ENCODE measurements at regions not wholly inside any gene's neighbourhood (a gene's known extent, or its start where the extent isn't known, plus 50 kb on each side); places are given as distances from the start of the nearest gene placed in this dataset.

DNA sequence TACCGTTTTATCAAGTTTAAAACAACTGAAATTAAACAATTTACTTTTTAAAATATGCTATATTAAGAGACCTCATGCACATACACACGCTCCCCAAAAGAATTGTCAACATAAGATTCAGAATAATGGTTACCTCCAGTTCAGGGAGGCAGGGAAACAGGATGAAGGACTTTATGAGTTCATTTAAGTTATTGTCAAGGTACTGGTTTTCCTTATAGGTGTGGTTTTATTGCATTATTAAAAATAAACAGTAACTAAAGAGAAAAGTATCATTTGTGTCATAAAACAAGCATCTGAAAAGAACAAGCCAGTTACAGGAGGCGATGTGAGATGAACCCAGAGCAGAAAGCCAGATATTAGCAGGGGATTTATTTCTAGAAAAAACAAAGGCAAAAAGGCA lies 2376.7 kb downstream of the MAT2B start:
- Histone ChIP-seq H3K36me3 (ENCODE audit: control insufficient read depth, insufficient read depth, low read length) (no peaks in the 10 kb centered on the region), H3K27ac (ENCODE audit: low read depth, low read length) (no peak overlapping the region), H3K4me1 (ENCODE audit: control insufficient read depth, insufficient read depth, low read length) (peaks cover 3% of the 10 kb centered on the region), H3K4me3 (ENCODE audit: low read length) (no peak overlapping the region), H3K9ac (ENCODE audit: extremely low read depth, low read length, poor library complexity, severe bottlenecking) (no peak overlapping the region), H3K27me3 (ENCODE audit: control insufficient read depth, insufficient read depth, low read length, poor library complexity, severe bottlenecking) (peaks cover 23% of the 10 kb centered on the region), H3K9me3 (ENCODE audit: control insufficient read depth, low read length) (peaks cover 21% of the 10 kb centered on the region)
- Mint-ChIP-seq H3K36me3 (ENCODE audit: low read depth) (no peaks in the 10 kb centered on the region), H3K9me3 (peaks cover 22% of the 10 kb centered on the region), H3K27ac (no peak overlapping the region), H3K4me3 (no peak overlapping the region), H3K4me1 (peaks cover 4% of the 10 kb centered on the region), H3K27me3 (ENCODE audit: insufficient read depth) (peaks cover 32% of the 10 kb centered on the region)
- no peak for DNase-seq
- TF ChIP-seq, protein P1, sequence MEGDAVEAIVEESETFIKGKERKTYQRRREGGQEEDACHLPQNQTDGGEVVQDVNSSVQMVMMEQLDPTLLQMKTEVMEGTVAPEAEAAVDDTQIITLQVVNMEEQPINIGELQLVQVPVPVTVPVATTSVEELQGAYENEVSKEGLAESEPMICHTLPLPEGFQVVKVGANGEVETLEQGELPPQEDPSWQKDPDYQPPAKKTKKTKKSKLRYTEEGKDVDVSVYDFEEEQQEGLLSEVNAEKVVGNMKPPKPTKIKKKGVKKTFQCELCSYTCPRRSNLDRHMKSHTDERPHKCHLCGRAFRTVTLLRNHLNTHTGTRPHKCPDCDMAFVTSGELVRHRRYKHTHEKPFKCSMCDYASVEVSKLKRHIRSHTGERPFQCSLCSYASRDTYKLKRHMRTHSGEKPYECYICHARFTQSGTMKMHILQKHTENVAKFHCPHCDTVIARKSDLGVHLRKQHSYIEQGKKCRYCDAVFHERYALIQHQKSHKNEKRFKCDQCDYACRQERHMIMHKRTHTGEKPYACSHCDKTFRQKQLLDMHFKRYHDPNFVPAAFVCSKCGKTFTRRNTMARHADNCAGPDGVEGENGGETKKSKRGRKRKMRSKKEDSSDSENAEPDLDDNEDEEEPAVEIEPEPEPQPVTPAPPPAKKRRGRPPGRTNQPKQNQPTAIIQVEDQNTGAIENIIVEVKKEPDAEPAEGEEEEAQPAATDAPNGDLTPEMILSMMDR (conservative IDR thresholded peaks at IDR 0.05), result no peak
- WGBS, 2 experiments (ENCODE audit: insufficient coverage in 1 of 2, insufficient read length in 1 of 2), result 93% methylated on average over 2 of the region's 3 CpGs; no CpG with 5 or more reads in 1 of the 2 experiments

DNA sequence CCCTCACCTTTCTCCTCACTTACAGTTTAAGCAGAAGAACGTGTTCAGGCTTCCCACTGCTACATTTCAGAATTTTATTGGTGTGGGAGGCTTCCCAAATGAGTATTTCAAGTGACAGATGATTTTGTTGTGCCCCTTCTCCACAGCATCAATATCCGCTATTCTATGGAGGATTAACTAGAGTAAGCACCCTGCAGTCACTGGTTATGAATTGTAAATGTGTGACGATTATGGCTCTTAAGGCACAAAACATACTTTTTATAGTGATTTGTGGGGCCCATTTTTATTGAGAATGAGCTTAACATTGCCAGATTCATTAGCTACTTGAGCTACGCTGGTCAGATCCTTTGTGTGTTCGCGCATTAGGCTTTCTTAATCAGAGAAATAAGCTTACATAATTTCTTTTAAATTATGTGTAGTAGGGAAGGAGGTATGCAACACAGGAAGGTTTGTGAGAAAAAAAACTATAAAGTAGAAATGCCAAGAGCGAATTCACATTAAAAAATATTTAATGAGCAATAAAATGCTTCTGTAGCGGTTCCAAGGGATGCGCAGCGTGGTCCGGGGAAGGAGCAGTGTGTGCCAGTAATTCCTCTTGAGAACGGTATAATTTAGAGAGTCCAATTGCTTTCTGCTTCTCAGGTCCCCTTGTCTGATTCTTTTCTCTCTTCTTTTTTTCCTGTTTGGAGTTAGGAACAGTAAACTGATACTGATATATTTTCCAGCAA lies 2380.4 kb downstream of the MAT2B start:
- H3K27me3 Mint-ChIP-seq (ENCODE audit: insufficient read depth), result peaks cover 62% of the 10 kb centered on the region
- H3K9me3 ChIP-seq (ENCODE audit: control insufficient read depth, low read length), result peaks cover 25% of the 10 kb centered on the region
- H3K27me3 ChIP-seq (ENCODE audit: control insufficient read depth, insufficient read depth, low read length, poor library complexity, severe bottlenecking), result peaks cover 53% of the 10 kb centered on the region
- peaks cover 3% of the 10 kb centered on the region for H3K4me1 ChIP-seq (ENCODE audit: control insufficient read depth, insufficient read depth, low read length)
- 86 to 93% methylated on average over 7 to 12 of the region's 12 CpGs for WGBS, 2 experiments (ENCODE audit: insufficient coverage in 1 of 2, insufficient read length in 1 of 2)
- TF ChIP-seq, protein P1 (conservative IDR thresholded peaks at IDR 0.05), result no peak
- H3K36me3 ChIP-seq (ENCODE audit: control insufficient read depth, insufficient read depth, low read length), result no peaks in the 10 kb centered on the region
- no peak overlapping the region for H3K9ac ChIP-seq (ENCODE audit: extremely low read depth, low read length, poor library complexity, severe bottlenecking)
- H3K27ac ChIP-seq (ENCODE audit: low read depth, low read length), result no peak overlapping the region
- DNase-seq, result no peak
- H3K9me3 Mint-ChIP-seq, result peaks cover 22% of the 10 kb centered on the region
- no peak overlapping the region for H3K4me3 ChIP-seq (ENCODE audit: low read length)
- H3K27ac Mint-ChIP-seq, result no peak overlapping the region
- no peaks in the 10 kb centered on the region for H3K36me3 Mint-ChIP-seq (ENCODE audit: low read depth)
- peaks cover 4% of the 10 kb centered on the region for H3K4me1 Mint-ChIP-seq
- no peak overlapping the region for H3K4me3 Mint-ChIP-seq

DNA sequence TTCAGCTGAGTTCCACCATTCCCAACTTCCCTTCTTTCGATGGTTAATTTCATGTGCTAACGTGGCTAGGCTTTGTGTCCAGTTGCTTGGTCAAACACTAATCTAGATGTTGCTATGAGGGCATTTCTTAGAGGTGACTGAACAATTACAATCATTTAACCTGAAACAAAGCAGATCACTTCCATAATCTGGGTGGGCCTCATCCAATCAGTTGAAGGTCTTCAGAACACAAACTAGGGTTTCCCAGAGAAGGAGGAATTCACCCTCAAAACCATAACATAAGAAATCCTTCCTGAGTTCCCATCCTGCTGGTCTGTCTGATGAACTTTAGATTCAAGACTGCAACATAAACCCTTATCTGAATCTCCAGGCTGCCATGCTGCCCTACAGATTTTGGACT lies 2381.7 kb downstream of the MAT2B start:
- no peak for DNase-seq
- Mint-ChIP-seq H3K9me3 (peaks cover 22% of the 10 kb centered on the region), H3K27me3 (ENCODE audit: insufficient read depth) (peaks cover 73% of the 10 kb centered on the region), H3K4me1 (peaks cover 4% of the 10 kb centered on the region), H3K36me3 (ENCODE audit: low read depth) (no peaks in the 10 kb centered on the region), H3K4me3 (no peak overlapping the region), H3K27ac (no peak overlapping the region)
- H3K36me3 ChIP-seq (ENCODE audit: control insufficient read depth, insufficient read depth, low read length), result no peaks in the 10 kb centered on the region
- WGBS, 2 experiments (ENCODE audit: insufficient coverage in 1 of 2, insufficient read length in 1 of 2), result 91 to 94% methylated on average over 2 of the region's 2 CpGs
- TF ChIP-seq, protein P1 (conservative IDR thresholded peaks at IDR 0.05), result no peak
- peaks cover 3% of the 10 kb centered on the region for H3K4me1 ChIP-seq (ENCODE audit: control insufficient read depth, insufficient read depth, low read length)
- peaks cover 67% of the 10 kb centered on the region for H3K27me3 ChIP-seq (ENCODE audit: control insufficient read depth, insufficient read depth, low read length, poor library complexity, severe bottlenecking)
- H3K9ac ChIP-seq (ENCODE audit: extremely low read depth, low read length, poor library complexity, severe bottlenecking), result no peak overlapping the region
- H3K4me3 ChIP-seq (ENCODE audit: low read length), result no peak overlapping the region
- no peak overlapping the region for H3K27ac ChIP-seq (ENCODE audit: low read depth, low read length)
- H3K9me3 ChIP-seq (ENCODE audit: control insufficient read depth, low read length), result peaks cover 25% of the 10 kb centered on the region

Measured in endodermal cell (in vitro differentiated cells).